ENCODE measurements at regions not wholly inside any gene's neighbourhood (a gene's known extent, or its start where the extent isn't known, plus 50 kb on each side); places are given as distances from the start of the nearest gene placed in this dataset.

- no peaks in the 10 kb centered on the region for H3K4me1 ChIP-seq (ENCODE audit: low read depth)
- TF ChIP-seq CTCF (IDR thresholded peaks at IDR 0.05; ENCODE audit: low read depth, low read length), result no peak
- no peak overlapping the region for H3K4me3 ChIP-seq
- no peaks in the 10 kb centered on the region for H3K36me3 ChIP-seq
- no peaks in the 10 kb centered on the region for H3K27me3 ChIP-seq
- H3K9me3 ChIP-seq (ENCODE audit: low read depth), result no peaks in the 10 kb centered on the region
- no peak for DNase-seq (ENCODE audit: low read depth in 1 of 2, low spot score in 1 of 2)
- H3K27ac ChIP-seq, result no peak overlapping the region
These were observed 287.0 kb downstream of the ZEB1 start for GRCh38 chr10:31605861-31606525.

- TF ChIP-seq CTCF (IDR thresholded peaks at IDR 0.05; ENCODE audit: low read depth, low read length), result no peak
- H3K27ac ChIP-seq, result no peak overlapping the region
- no peaks in the 10 kb centered on the region for H3K9me3 ChIP-seq (ENCODE audit: low read depth)
- no peak overlapping the region for H3K4me3 ChIP-seq
- H3K4me1 ChIP-seq (ENCODE audit: low read depth), result no peaks in the 10 kb centered on the region
- H3K27me3 ChIP-seq, result no peaks in the 10 kb centered on the region
- DNase-seq (ENCODE audit: low read depth in 1 of 2, low spot score in 1 of 2), result no peak
- H3K36me3 ChIP-seq, result no peaks in the 10 kb centered on the region
These were observed 286.4 kb downstream of the ZEB1 start for GRCh38 chr10:31605426-31605825.

GRCh38 chr10:31604646-31605170 is 285.7 kb downstream of the ZEB1 start:
- no peaks in the 10 kb centered on the region for H3K9me3 ChIP-seq (ENCODE audit: low read depth)
- no peaks in the 10 kb centered on the region for H3K36me3 ChIP-seq
- no peaks in the 10 kb centered on the region for H3K27me3 ChIP-seq
- no peak overlapping the region for H3K4me3 ChIP-seq
- DNase-seq (ENCODE audit: low read depth in 1 of 2, low spot score in 1 of 2), result no peak
- TF ChIP-seq CTCF (IDR thresholded peaks at IDR 0.05; ENCODE audit: low read depth, low read length), result no peak
- H3K27ac ChIP-seq, result no peak overlapping the region
- H3K4me1 ChIP-seq (ENCODE audit: low read depth), result no peaks in the 10 kb centered on the region

GRCh38 chr10:31604096-31604495 is 285.1 kb downstream of the ZEB1 start:
- peak in 1 of 2 donors; percentile 43 for DNase-seq (ENCODE audit: low read depth in 1 of 2, low spot score in 1 of 2)
- H3K27me3 ChIP-seq, result no peaks in the 10 kb centered on the region
- no peak for TF ChIP-seq CTCF (IDR thresholded peaks at IDR 0.05; ENCODE audit: low read depth, low read length)
- no peaks in the 10 kb centered on the region for H3K36me3 ChIP-seq
- H3K9me3 ChIP-seq (ENCODE audit: low read depth), result no peaks in the 10 kb centered on the region
- peak overlapping the region; percentile 62 for H3K4me3 ChIP-seq
- H3K4me1 ChIP-seq (ENCODE audit: low read depth), result no peaks in the 10 kb centered on the region
- peak overlapping the region; percentile 8 for H3K27ac ChIP-seq

- Histone ChIP-seq H3K9me3 (ENCODE audit: low read depth) (no peaks in the 10 kb centered on the region), H3K27me3 (no peaks in the 10 kb centered on the region), H3K36me3 (no peaks in the 10 kb centered on the region), H3K27ac (peak overlapping the region; percentile 13), H3K4me3 (peak overlapping the region; percentile 62), H3K4me1 (ENCODE audit: low read depth) (no peaks in the 10 kb centered on the region)
- TF ChIP-seq CTCF (IDR thresholded peaks at IDR 0.05; ENCODE audit: low read depth, low read length), result no peak
- peak; percentile 96 to 98 for DNase-seq (ENCODE audit: low read depth in 1 of 2, low spot score in 1 of 2)
These were observed 284.4 kb downstream of the ZEB1 start for GRCh38 chr10:31603235-31604087.

Measured in cardiac muscle cell (in vitro differentiated cells and primary cell).